H1 (cell line): ENCODE measurements at regions not wholly inside any gene's neighbourhood (a gene's known extent, or its start where the extent isn't known, plus 50 kb on each side); places are given as distances from the start of the nearest gene placed in this dataset.

Experiments
- CTCF ChIA-PET: fragments of 300-600 bp; sonication (Branson Sonifier 250); formaldehyde crosslinking; loops from one replicate; lab custom pipeline; 2021; ENCODE audit not compliant: partially characterized antibody; lab: Charles Lee
- POLR2A ChIA-PET: fragments of 300-600 bp; sonication (Branson Sonifier 250); formaldehyde crosslinking; loops from one replicate; lab custom pipeline; 2021; ENCODE audit warnings: inconsistent platforms; ENCODE audit not compliant: partially characterized antibody; lab: Charles Lee
- DNase-seq, 2 experiments: peaks; one replicate each; pipeline versions ENCODE4 v3.0.0 to v3.0.0-alpha.2; 2010 to 2022; ENCODE audit warnings: low spot score in 2 of 2, low read depth in 1 of 2, mixed read lengths in 1 of 2
- FAIRE-seq: peaks from 2 replicates; lab custom pipeline; 2011; peaks lifted over from hg19 to GRCh38; lab: Jason Lieb, UNC
- H2AFZ ChIP-seq: 2 replicates; pipeline ENCODE4 v1.8.1; 2012; ENCODE audit warnings: low read length, inconsistent platforms
- H2AK5ac ChIP-seq: 2 replicates; pipeline ENCODE4 v1.6.1; 2013; ENCODE audit warnings: low read depth, low read length
- H2BK120ac ChIP-seq: replicated peaks from 2 replicates; pipeline ENCODE3; 2013; ENCODE audit warnings: low read depth, low read length, inconsistent platforms
- H2BK12ac ChIP-seq: 2 replicates; pipeline ENCODE4 v1.6.1; 2013; ENCODE audit warnings: low read depth, low read length
- H2BK15ac ChIP-seq: 2 replicates; pipeline ENCODE4 v1.6.1; 2013; ENCODE audit warnings: low read length
- H2BK20ac ChIP-seq: 2 replicates; pipeline ENCODE4 v1.6.1; 2013; ENCODE audit warnings: low read length
- H2BK5ac ChIP-seq: 2 replicates; pipeline ENCODE4 v1.6.1; 2013; ENCODE audit warnings: low read depth, low read length
- H3K14ac ChIP-seq: 2 replicates; pipeline ENCODE4 v1.6.1; 2013; ENCODE audit warnings: inconsistent platforms; ENCODE audit not compliant: insufficient read length
- H3K18ac ChIP-seq: 2 replicates; pipeline ENCODE4 v1.6.1; 2013; ENCODE audit warnings: low read length; ENCODE audit errors: extremely low read depth
- H3K23ac ChIP-seq: 2 replicates; pipeline ENCODE4 v1.6.1; 2013; ENCODE audit warnings: inconsistent platforms; ENCODE audit not compliant: insufficient read length
- H3K23me2 ChIP-seq: 2 replicates; pipeline ENCODE4 v1.6.1; 2013; ENCODE audit warnings: low read depth, low read length
- H3K27ac ChIP-seq: 2 replicates; pipeline ENCODE4 v1.6.1; 2011; ENCODE audit warnings: low read depth, low read length, inconsistent platforms
- H3K27me3 ChIP-seq, 4 experiments: replicated peaks in 1 of 4; 1 replicate in 1 of 4; 2 replicates in 3 of 4; pipeline versions ENCODE4 v1.6.1 to v1.8.1; 2011 to 2013; ENCODE audit warnings: low read length in 3 of 4, mild to moderate bottlenecking in 3 of 4, inconsistent platforms in 2 of 4, mixed read lengths in 2 of 4, moderate library complexity in 1 of 4; ENCODE audit not compliant: control insufficient read depth in 3 of 4, insufficient read depth in 3 of 4; ENCODE audit errors: extremely low read depth in 1 of 4
- H3K36me3 ChIP-seq, 4 experiments: 2 replicates each; pipeline versions ENCODE4 v1.6.1 to v1.8.1; 2011 to 2013; ENCODE audit warnings: mild to moderate bottlenecking in 4 of 4, low read length in 3 of 4, moderate library complexity in 2 of 4, control low read depth in 1 of 4, inconsistent platforms in 1 of 4; ENCODE audit not compliant: insufficient read depth in 4 of 4, control insufficient read depth in 2 of 4
- H3K4ac ChIP-seq: replicated peaks from 2 replicates; pipeline ENCODE3; 2013; ENCODE audit warnings: low read length, low read depth, mixed read lengths, inconsistent platforms; ENCODE audit not compliant: insufficient read length
- H3K4me1 ChIP-seq, 4 experiments: replicated peaks in 1 of 4; 1 replicate in 1 of 4; 2 replicates in 3 of 4; pipeline versions ENCODE4 v1.6.1 to v1.8.1; 2011 to 2013; ENCODE audit warnings: low read length in 3 of 4, inconsistent platforms in 2 of 4, mixed read lengths in 1 of 4; ENCODE audit not compliant: insufficient read depth in 4 of 4, control insufficient read depth in 3 of 4
- H3K4me2 ChIP-seq, 2 experiments: 2 replicates each; pipeline versions ENCODE4 v1.6.1 to v1.8.1; 2011 to 2013; ENCODE audit warnings: low read depth in 2 of 2, low read length in 2 of 2, control low read depth in 1 of 2, inconsistent platforms in 1 of 2, mild to moderate bottlenecking in 1 of 2; ENCODE audit not compliant: insufficient read depth in 1 of 2
- H3K4me3 ChIP-seq, 4 experiments: fragments of 200-600, 300-600 bp in 1 of 4; sonication (generic), shearing (Covaris generic), sonication (Bioruptor Twin) in 1 of 4; 2 replicates each; pipeline versions ENCODE4 v1.5.1 to v1.8.1; 2011 to 2016; ENCODE audit warnings: low read length in 4 of 4, low read depth in 3 of 4, control low read depth in 2 of 4, inconsistent platforms in 2 of 4, mild to moderate bottlenecking in 2 of 4, mixed read lengths in 1 of 4, moderate library complexity in 1 of 4; ENCODE audit not compliant: insufficient read depth in 2 of 4; ENCODE audit errors: extremely low read depth in 1 of 4
- H3K56ac ChIP-seq: replicated peaks from 2 replicates; pipeline ENCODE3; 2013; ENCODE audit warnings: low read depth, mild to moderate bottlenecking, mixed read lengths, low read length, inconsistent platforms; ENCODE audit not compliant: insufficient read length
- H3K79me1 ChIP-seq: 2 replicates; pipeline ENCODE4 v1.6.1; 2013; ENCODE audit warnings: low read depth, low read length, control low read depth
- H3K79me2 ChIP-seq, 2 experiments: 2 replicates each; pipeline versions ENCODE4 v1.6.1 to v1.8.1; 2012 to 2013; ENCODE audit warnings: low read length in 2 of 2, mild to moderate bottlenecking in 2 of 2, inconsistent platforms in 1 of 2; ENCODE audit not compliant: insufficient read depth in 2 of 2, control insufficient read depth in 1 of 2
- H3K9ac ChIP-seq, 4 experiments: replicated peaks in 1 of 4; 1 replicate in 1 of 4; 2 replicates in 3 of 4; pipeline versions ENCODE4 v1.6.1 to v1.8.1; 2011 to 2013; ENCODE audit warnings: low read depth in 3 of 4, low read length in 3 of 4, control low read depth in 2 of 4, mild to moderate bottlenecking in 2 of 4, moderate library complexity in 2 of 4, inconsistent platforms in 1 of 4; ENCODE audit errors: extremely low read depth in 1 of 4
- H3K9me3 ChIP-seq, 2 experiments: 2 replicates each; pipeline versions ENCODE4 v1.6.1 to v1.8.1; 2012 to 2013; ENCODE audit warnings: mild to moderate bottlenecking in 2 of 2, moderate library complexity in 2 of 2, control low read depth in 1 of 2, inconsistent platforms in 1 of 2, low read depth in 1 of 2, low read length in 1 of 2, mixed read lengths in 1 of 2; ENCODE audit not compliant: insufficient read depth in 2 of 2
- H4K20me1 ChIP-seq, 2 experiments: replicated peaks in 1 of 2; 2 replicates each; pipeline versions ENCODE3 to v1.8.1; 2011 to 2013; ENCODE audit warnings: inconsistent platforms in 2 of 2, low read length in 2 of 2, mild to moderate bottlenecking in 1 of 2; ENCODE audit not compliant: insufficient read depth in 2 of 2, control insufficient read depth in 1 of 2
- H4K5ac ChIP-seq: 2 replicates; pipeline ENCODE4 v1.6.1; 2013; ENCODE audit warnings: low read length, low read depth, mixed read lengths, inconsistent platforms; ENCODE audit not compliant: insufficient read length
- H4K8ac ChIP-seq: 2 replicates; pipeline ENCODE4 v1.8.0; 2013; ENCODE audit warnings: mild to moderate bottlenecking, moderate library complexity, low read length, inconsistent platforms; ENCODE audit not compliant: insufficient read depth; ENCODE audit errors: extremely low read depth
- H4K91ac ChIP-seq: replicated peaks from 2 replicates; pipeline ENCODE3; 2013; ENCODE audit warnings: low read length, mixed read lengths, inconsistent platforms; ENCODE audit not compliant: insufficient read length
- BACH1 ChIP-seq: IDR thresholded peaks from 2 replicates; pipeline ENCODE4 v1.6.1; 2012; ENCODE audit warnings: low read length, improper control_type of control experiment
- BCL11A ChIP-seq, 2 experiments: IDR thresholded peaks; one replicate each; pipeline ENCODE4 v1.6.1; 2011; ENCODE audit warnings: low read depth in 2 of 2, low read length in 2 of 2, mild to moderate bottlenecking in 2 of 2
- CBX8 ChIP-seq: fragments of 300-800, 300-1000 bp; sonication (generic); IDR thresholded peaks from 2 replicates; pipeline ENCODE4 v1.7.1; 2016; ENCODE audit warnings: low read depth, low read length, borderline replicate concordance
- CHD2 ChIP-seq: IDR thresholded peaks from 2 replicates; pipeline ENCODE4 v1.6.1; 2012; ENCODE audit warnings: low read length, improper control_type of control experiment
- EP300 ChIP-seq, 2 experiments: IDR thresholded peaks; 1 replicate in 1 of 2; 2 replicates in 1 of 2; pipeline ENCODE4 v1.6.1; 2011 to 2012; ENCODE audit warnings: low read depth in 2 of 2, low read length in 2 of 2, mild to moderate bottlenecking in 2 of 2, borderline replicate concordance in 1 of 2, inconsistent platforms in 1 of 2, moderate library complexity in 1 of 2
- JUND ChIP-seq: IDR thresholded peaks from 2 replicates; pipeline ENCODE4 v1.6.1; 2011; ENCODE audit warnings: mild to moderate bottlenecking, improper control_type of control experiment, low read length
- NANOG ChIP-seq: IDR thresholded peaks from 2 replicates; pipeline ENCODE4 v1.6.1; 2011; ENCODE audit warnings: low read length, low read depth, mild to moderate bottlenecking, inconsistent platforms; ENCODE audit not compliant: insufficient read depth, poor library complexity, severe bottlenecking
- NRF1 ChIP-seq: IDR thresholded peaks from 2 replicates; pipeline ENCODE4 v1.6.1; 2011; ENCODE audit warnings: mild to moderate bottlenecking, low read depth, low read length, improper control_type of control experiment
- POLR2A ChIP-seq, 2 experiments: IDR thresholded peaks; 1 replicate in 1 of 2; 2 replicates in 1 of 2; pipeline ENCODE4 v1.6.1; 2011; ENCODE audit warnings: low read depth in 2 of 2, low read length in 2 of 2, mild to moderate bottlenecking in 2 of 2; ENCODE audit errors: control extremely low read depth in 1 of 2
- POU5F1 ChIP-seq: IDR thresholded peaks from 2 replicates; pipeline ENCODE4 v1.6.1; 2011; ENCODE audit warnings: low read depth, mild to moderate bottlenecking, low read length, moderate library complexity
- RXRA ChIP-seq: IDR thresholded peaks from 2 replicates; pipeline ENCODE4 v1.6.1; 2011; ENCODE audit warnings: low read depth, mild to moderate bottlenecking, low read length, moderate library complexity; ENCODE audit not compliant: insufficient read depth
- SP1 ChIP-seq: IDR thresholded peaks from 2 replicates; pipeline ENCODE4 v1.6.1; 2011; ENCODE audit warnings: low read depth, low read length
- SP2 ChIP-seq: IDR thresholded peaks from 2 replicates; pipeline ENCODE4 v1.6.1; 2012; ENCODE audit warnings: mild to moderate bottlenecking, low read length, inconsistent platforms
- ZNF274 ChIP-seq: IDR thresholded peaks from 2 replicates; pipeline ENCODE4 v1.7.0; 2012; ENCODE audit warnings: low read length, borderline replicate concordance; ENCODE audit errors: extremely low read depth
- WGBS, 2 experiments: shearing (Covaris generic) in 1 of 2; methylation state at CpG; one replicate each; pipeline versions ENCODE4 v1.1.6 to v1.1.7; 2013 to 2015; ENCODE audit warnings: low lambda C conversion rate in 2 of 2, mixed read lengths in 2 of 2, inconsistent platforms in 1 of 2, low coverage in 1 of 2, missing lambda C conversion rate in 1 of 2; ENCODE audit not compliant: insufficient replicate concordance in 2 of 2, insufficient coverage in 1 of 2, insufficient read length in 1 of 2; ENCODE audit errors: extremely low coverage in 1 of 2, missing lambda C conversion rate in 1 of 2; 5-methylcytosine and 5-hydroxymethylcytosine counted together
- TF ChIP-seq, protein P1 (sequence below): IDR thresholded peaks from 2 replicates; pipeline ENCODE4 v1.6.1; 2012; ENCODE audit warnings: inconsistent platforms

GRCh38 chr1:29630756-29631155 is 394.4 kb downstream of the PTPRU start:
- H3K4me1 ChIP-seq = no peaks in the 10 kb centered on the region; a peak in 1 of 7 replicates
- H3K4me2 ChIP-seq = no peak overlapping the region
- no peak overlapping the region for H2BK15ac ChIP-seq
- H3K27me3 ChIP-seq = no peaks in the 10 kb centered on the region
- no peak overlapping the region for H2AFZ ChIP-seq
- WGBS, 2 experiments = 100% methylated on average over 1 of the region's 1 CpG; no CpG with 5 or more reads in 1 of the 2 experiments
- H3K9ac ChIP-seq = no peak overlapping the region
- no peaks in the 10 kb centered on the region for H4K20me1 ChIP-seq
- no peak overlapping the region for H3K4me3 ChIP-seq
- no peak overlapping the region for H2BK20ac ChIP-seq
- H2BK12ac ChIP-seq = no peak overlapping the region
- no peak for FAIRE-seq
- DNase-seq = no peak
- H3K18ac ChIP-seq = no peak overlapping the region
- no peaks in the 10 kb centered on the region for H3K79me2 ChIP-seq
- no peak overlapping the region for H2AK5ac ChIP-seq
- ChIA-PET CTCF (no interaction called here), POLR2A (interaction anchor here (0.7 kb wide), 1 partner anchor 10 kb away, joined by 3 read pairs; no protein-coding TSS in a partner anchor)
- H3K27ac ChIP-seq = no peak overlapping the region
- H3K23ac ChIP-seq = no peak overlapping the region
- no peaks in the 10 kb centered on the region for H3K23me2 ChIP-seq
- no peaks in the 10 kb centered on the region for H3K9me3 ChIP-seq
- no peaks in the 10 kb centered on the region for H3K79me1 ChIP-seq
- no peak overlapping the region for H4K8ac ChIP-seq
- H2BK5ac ChIP-seq = no peak overlapping the region
- no peak overlapping the region for H2BK120ac ChIP-seq
- no peak overlapping the region for H3K4ac ChIP-seq
- no peak overlapping the region for H4K91ac ChIP-seq
- no peak overlapping the region for H3K56ac ChIP-seq
- no peak overlapping the region for H3K14ac ChIP-seq
- no peaks in the 10 kb centered on the region for H3K36me3 ChIP-seq
- H4K5ac ChIP-seq = no peak overlapping the region
- TF ChIP-seq BCL11A (IDR thresholded peaks at IDR 0.05; ENCODE audit: low read depth in 2 of 2, low read length in 2 of 2) = no peak
- no peak for TF ChIP-seq SP1
- TF ChIP-seq JUND = no peak
- TF ChIP-seq POU5F1 = no peak
- no peak for TF ChIP-seq NANOG
- TF ChIP-seq, protein P1, sequence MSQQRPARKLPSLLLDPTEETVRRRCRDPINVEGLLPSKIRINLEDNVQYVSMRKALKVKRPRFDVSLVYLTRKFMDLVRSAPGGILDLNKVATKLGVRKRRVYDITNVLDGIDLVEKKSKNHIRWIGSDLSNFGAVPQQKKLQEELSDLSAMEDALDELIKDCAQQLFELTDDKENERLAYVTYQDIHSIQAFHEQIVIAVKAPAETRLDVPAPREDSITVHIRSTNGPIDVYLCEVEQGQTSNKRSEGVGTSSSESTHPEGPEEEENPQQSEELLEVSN = no peak
- TF ChIP-seq ZNF274 = no peak
- TF ChIP-seq CBX8 = no peak
- TF ChIP-seq POLR2A (IDR thresholded peaks at IDR 0.05; ENCODE audit: control extremely low read depth in 1 of 2, low read depth in 2 of 2, low read length in 2 of 2) = no peak
- TF ChIP-seq EP300 (IDR thresholded peaks at IDR 0.05; ENCODE audit: borderline replicate concordance in 1 of 2, low read depth in 2 of 2, low read length in 2 of 2) = no peak
- TF ChIP-seq NRF1 = no peak
- TF ChIP-seq BACH1 = no peak
- TF ChIP-seq SP2 = no peak
- TF ChIP-seq RXRA = no peak
- no peak for TF ChIP-seq CHD2
